Activated CD4-positive, alpha-beta memory T cell treated with anti-CD3 and anti-CD28 coated beads, Interleukin-2, amount 10 ng/mL, durations not matched to agents 7 days and 5 days (primary cell): ENCODE measurements at regions not wholly inside any gene's neighbourhood (a gene's known extent, or its start where the extent isn't known, plus 50 kb on each side); places are given as distances from the start of the nearest gene placed in this dataset.

Source experiments
- CTCF ChIA-PET: fragments of 350-600 bp; sonication (Branson Sonifier 250); formaldehyde crosslinking; loops from one replicate; lab custom pipeline; 2021; ENCODE audit warnings: antibody characterized with exemption, inconsistent platforms; lab: Charles Lee
- POLR2A ChIA-PET: fragments of 350-600 bp; sonication (Branson Sonifier 250); formaldehyde crosslinking; loops from one replicate; lab custom pipeline; 2021; ENCODE audit warnings: antibody characterized with exemption; lab: Charles Lee
- DNase-seq: peaks from one replicate; pipeline ENCODE4 v3.0.0-alpha.2; 2020
- H3K27ac Mint-ChIP-seq: one replicate; pipeline ENCODE4 v1.8.0; 2021; ENCODE audit warnings: mild to moderate bottlenecking, mixed read lengths
- H3K27me3 Mint-ChIP-seq: one replicate; pipeline ENCODE4 v1.8.0; 2021; ENCODE audit warnings: mixed read lengths
- H3K36me3 Mint-ChIP-seq: one replicate; pipeline ENCODE4 v1.8.0; 2021; ENCODE audit warnings: low read depth, mixed read lengths
- H3K4me1 Mint-ChIP-seq: one replicate; pipeline ENCODE4 v1.8.0; 2021; ENCODE audit warnings: mixed read lengths
- H3K4me3 Mint-ChIP-seq: one replicate; pipeline ENCODE4 v1.8.0; 2021; ENCODE audit warnings: mild to moderate bottlenecking, mixed read lengths
- H3K9me3 Mint-ChIP-seq: one replicate; pipeline ENCODE4 v1.8.0; 2021; ENCODE audit warnings: mixed read lengths

GRCh38 chr13:34357435-34358232 is 539.7 kb downstream of the RFC3 start:
- POLR2A ChIA-PET: no interaction called here
- Mint-ChIP-seq H3K27me3 (no peaks in the 10 kb centered on the region), H3K27ac (no peak overlapping the region), H3K4me3 (no peak overlapping the region), H3K4me1 (no peaks in the 10 kb centered on the region), H3K9me3 (peaks cover 11% of the 10 kb centered on the region), H3K36me3 (no peaks in the 10 kb centered on the region)
- CTCF ChIA-PET: no interaction called here
- DNase-seq: no peak

- peaks cover 11% of the 10 kb centered on the region for H3K9me3 Mint-ChIP-seq
- H3K36me3 Mint-ChIP-seq: no peaks in the 10 kb centered on the region
- no peaks in the 10 kb centered on the region for H3K27me3 Mint-ChIP-seq
- no peak overlapping the region for H3K27ac Mint-ChIP-seq
- no peaks in the 10 kb centered on the region for H3K4me1 Mint-ChIP-seq
- CTCF ChIA-PET: no interaction called here
- H3K4me3 Mint-ChIP-seq: no peak overlapping the region
- POLR2A ChIA-PET: no interaction called here
- no peak for DNase-seq
These were observed 541.0 kb downstream of the RFC3 start for GRCh38 chr13:34358811-34359513.

GRCh38 chr13:34360702-34361101 is 542.8 kb downstream of the RFC3 start:
- CTCF ChIA-PET: no interaction called here
- H3K27ac Mint-ChIP-seq: no peak overlapping the region
- H3K36me3 Mint-ChIP-seq: no peaks in the 10 kb centered on the region
- H3K4me1 Mint-ChIP-seq: no peaks in the 10 kb centered on the region
- H3K27me3 Mint-ChIP-seq: no peaks in the 10 kb centered on the region
- DNase-seq: no peak
- peaks cover 4% of the 10 kb centered on the region for H3K9me3 Mint-ChIP-seq
- POLR2A ChIA-PET: no interaction called here
- H3K4me3 Mint-ChIP-seq: no peak overlapping the region

- Mint-ChIP-seq H3K4me1 (no peaks in the 10 kb centered on the region), H3K27me3 (no peaks in the 10 kb centered on the region), H3K36me3 (no peaks in the 10 kb centered on the region), H3K9me3 (peaks cover 2% of the 10 kb centered on the region), H3K4me3 (no peak overlapping the region), H3K27ac (no peak overlapping the region)
- DNase-seq: no peak
- POLR2A ChIA-PET: no interaction called here
- CTCF ChIA-PET: no interaction called here
These were observed 543.6 kb downstream of the RFC3 start for GRCh38 chr13:34361560-34361959.

GRCh38 chr13:34363266-34363665 is 545.3 kb downstream of the RFC3 start:
- Mint-ChIP-seq H3K36me3 (no peaks in the 10 kb centered on the region), H3K27me3 (no peaks in the 10 kb centered on the region), H3K27ac (no peak overlapping the region), H3K9me3 (peaks cover 3% of the 10 kb centered on the region), H3K4me1 (no peaks in the 10 kb centered on the region), H3K4me3 (no peak overlapping the region)
- POLR2A ChIA-PET: no interaction called here
- CTCF ChIA-PET: no interaction called here
- DNase-seq: no peak

- H3K4me3 Mint-ChIP-seq: no peak overlapping the region
- H3K9me3 Mint-ChIP-seq: peaks cover 3% of the 10 kb centered on the region
- no peak overlapping the region for H3K27ac Mint-ChIP-seq
- H3K36me3 Mint-ChIP-seq: no peaks in the 10 kb centered on the region
- H3K4me1 Mint-ChIP-seq: no peaks in the 10 kb centered on the region
- CTCF ChIA-PET: no interaction called here
- no peaks in the 10 kb centered on the region for H3K27me3 Mint-ChIP-seq
- DNase-seq: no peak
- POLR2A ChIA-PET: no interaction called here
These were observed 546.7 kb downstream of the RFC3 start for GRCh38 chr13:34364633-34365032.

- Mint-ChIP-seq H3K36me3 (no peaks in the 10 kb centered on the region), H3K4me3 (no peak overlapping the region), H3K27ac (no peak overlapping the region), H3K4me1 (no peaks in the 10 kb centered on the region), H3K27me3 (no peaks in the 10 kb centered on the region), H3K9me3 (peaks cover 3% of the 10 kb centered on the region)
- ChIA-PET CTCF (no interaction called here), POLR2A (no interaction called here)
- no peak for DNase-seq
These were observed 552.0 kb downstream of the RFC3 start for GRCh38 chr13:34369931-34370330.

GRCh38 chr13:34371108-34371507 is 553.2 kb downstream of the RFC3 start:
- Mint-ChIP-seq H3K9me3 (peaks cover 3% of the 10 kb centered on the region), H3K4me1 (no peaks in the 10 kb centered on the region), H3K27me3 (no peaks in the 10 kb centered on the region), H3K36me3 (no peaks in the 10 kb centered on the region), H3K4me3 (no peak overlapping the region), H3K27ac (no peak overlapping the region)
- POLR2A ChIA-PET: no interaction called here
- DNase-seq: no peak
- CTCF ChIA-PET: no interaction called here

- no peaks in the 10 kb centered on the region for H3K36me3 Mint-ChIP-seq
- ChIA-PET POLR2A (no interaction called here), CTCF (no interaction called here)
- H3K9me3 Mint-ChIP-seq: no peaks in the 10 kb centered on the region
- DNase-seq: no peak
- no peak overlapping the region for H3K27ac Mint-ChIP-seq
- no peaks in the 10 kb centered on the region for H3K27me3 Mint-ChIP-seq
- no peak overlapping the region for H3K4me3 Mint-ChIP-seq
- H3K4me1 Mint-ChIP-seq: no peaks in the 10 kb centered on the region
These were observed 553.9 kb downstream of the RFC3 start for GRCh38 chr13:34371645-34372395.

GRCh38 chr13:34372581-34372980 is 554.6 kb downstream of the RFC3 start:
- POLR2A ChIA-PET: no interaction called here
- CTCF ChIA-PET: no interaction called here
- Mint-ChIP-seq H3K4me1 (no peaks in the 10 kb centered on the region), H3K27me3 (no peaks in the 10 kb centered on the region), H3K4me3 (no peak overlapping the region), H3K27ac (no peak overlapping the region), H3K36me3 (no peaks in the 10 kb centered on the region), H3K9me3 (no peaks in the 10 kb centered on the region)
- DNase-seq: no peak

GRCh38 chr13:34376483-34376882 is 558.5 kb downstream of the RFC3 start:
- H3K27ac Mint-ChIP-seq: no peak overlapping the region
- no peak overlapping the region for H3K4me3 Mint-ChIP-seq
- no peak for DNase-seq
- H3K36me3 Mint-ChIP-seq: no peaks in the 10 kb centered on the region
- CTCF ChIA-PET: no interaction called here
- POLR2A ChIA-PET: no interaction called here
- no peaks in the 10 kb centered on the region for H3K27me3 Mint-ChIP-seq
- no peaks in the 10 kb centered on the region for H3K4me1 Mint-ChIP-seq
- H3K9me3 Mint-ChIP-seq: no peaks in the 10 kb centered on the region

GRCh38 chr13:34381228-34381627 is 560.8 kb upstream of the NBEA start:
- CTCF ChIA-PET: no interaction called here
- Mint-ChIP-seq H3K27ac (no peak overlapping the region), H3K9me3 (no peaks in the 10 kb centered on the region), H3K27me3 (no peaks in the 10 kb centered on the region), H3K4me3 (no peak overlapping the region), H3K36me3 (no peaks in the 10 kb centered on the region), H3K4me1 (no peaks in the 10 kb centered on the region)
- POLR2A ChIA-PET: no interaction called here
- no peak for DNase-seq

GRCh38 chr13:34383728-34384127 is 558.3 kb upstream of the NBEA start:
- Mint-ChIP-seq H3K27me3 (no peaks in the 10 kb centered on the region), H3K9me3 (no peaks in the 10 kb centered on the region), H3K4me1 (no peaks in the 10 kb centered on the region), H3K27ac (no peak overlapping the region), H3K4me3 (no peak overlapping the region), H3K36me3 (no peaks in the 10 kb centered on the region)
- ChIA-PET POLR2A (no interaction called here), CTCF (no interaction called here)
- no peak for DNase-seq
